Heart left ventricle (tissue), 16 donors: ENCODE measurements at regions not wholly inside any gene's neighbourhood (a gene's known extent, or its start where the extent isn't known, plus 50 kb on each side); places are given as distances from the start of the nearest gene placed in this dataset.

Source experiments
- ATAC-seq, 4 donors: fragments of 200-7000 bp; cut with Tn5 transposase; one replicate each; pipeline ENCODE4 v1.9.1; 2020 to 2022; ENCODE audit warnings: moderate library complexity in 4 of 4, mild to moderate bottlenecking in 3 of 4, moderate number of reproducible peaks in 1 of 4
- DNase-seq, 5 donors: peaks; one replicate each; pipeline ENCODE4 v3.0.0-alpha.2; 2020
- H3K27ac ChIP-seq, 12 donors: fragments of 200-600 bp; sonication (generic) in 4 of 12; one replicate each; pipeline versions ENCODE4 v1.5.0 to v1.8.0; 2016 to 2022; ENCODE audit warnings: mild to moderate bottlenecking in 2 of 12
- H3K27me3 ChIP-seq, 9 donors: fragments of 200-600 bp; sonication (generic) in 2 of 9; one replicate each; pipeline versions ENCODE4 v1.5.1 to v1.8.0; 2016 to 2022; ENCODE audit warnings: mild to moderate bottlenecking in 3 of 9
- H3K36me3 ChIP-seq, 9 donors: fragments of 200-600 bp; sonication (generic) in 2 of 9; one replicate each; pipeline versions ENCODE4 v1.5.0 to v1.8.0; 2018 to 2022; ENCODE audit warnings: mild to moderate bottlenecking in 2 of 9
- H3K4me1 ChIP-seq, 12 donors: fragments of 200-600 bp; sonication (generic) in 4 of 12; one replicate each; pipeline versions ENCODE4 v1.5.0 to v1.8.0; 2016 to 2022; ENCODE audit warnings: mild to moderate bottlenecking in 3 of 12
- H3K4me3 ChIP-seq, 12 donors: fragments of 200-600 bp; sonication (generic) in 4 of 12; one replicate each; pipeline versions ENCODE4 v1.5.0 to v1.8.0; 2017 to 2022; ENCODE audit warnings: mild to moderate bottlenecking in 9 of 12, moderate library complexity in 4 of 12
- H3K9me3 ChIP-seq, 12 donors: fragments of 200-600 bp; sonication (generic) in 4 of 12; one replicate each; pipeline versions ENCODE4 v1.5.0 to v1.8.0; 2016 to 2022; ENCODE audit warnings: mild to moderate bottlenecking in 1 of 12
- CTCF ChIP-seq, 12 donors: fragments of 200-600 bp; sonication (generic) in 4 of 12; IDR thresholded peaks; one replicate each; pipeline versions ENCODE4 v1.5.0 to v1.8.0; 2018 to 2022; ENCODE audit warnings: antibody characterized with exemption in 12 of 12, mild to moderate bottlenecking in 5 of 12
- POLR2A ChIP-seq, 2 donors: fragments of 450-650 bp; IDR thresholded peaks; one replicate each; pipeline ENCODE4 v1.6.1; 2017; ENCODE audit warnings: antibody characterized with exemption in 2 of 2, mild to moderate bottlenecking in 2 of 2, moderate library complexity in 2 of 2
- WGBS, 4 donors: extraction: QIAGEN DNeasy Blood & Tissue Kit in 2 of 4; methylation state at CpG; one replicate each; pipeline versions ENCODE4 v1.1.5 to v1.1.7; 2013 to 2018; 5-methylcytosine and 5-hydroxymethylcytosine counted together
- intact Hi-C, 10 donors: fragments of 100-400 bp; cut with DNase I; formaldehyde crosslinking; loops; one replicate each; pipeline versions ENCODE4 v1.11.1 to v1.14.2; 2022
- donor health status: ischemic (EF 13 %, LVEDD 7.1; RV severe dilation, severe dysfunction).
- donor health status: healthy with polysubstance abuse.
- donor health status: DM: no; HTN: yes; CAD: no.
- donor health status: DM: no; HTN: no; CAD: no.
- donor health status: ischemic (EF 25% LVEDD 6.9; RV normal size, moderate dysfunction).
- donor health status: ischemic (EF 25% LVEDD 5.7; RV mildly dilated, moderate dysfunction).
- donor health status: healthy.
- donor health status: DM: yes; HTN: yes; CAD: no.
- donor health status: ischemic (EF 35%, LVEDD 5.7; RV mildly dilated, moderate dysfunction).
- donor health status: nonischemic (EF 11% LVEDD 7.7; RV severe dilation, severe dysfunction).
- donor health status: DM: yes; HTN: yes; CAD: no.
- donor health status: PGD.
- donor health status: ischemic (EF 29% LVEDD 5.4; RV normal size, mild dysfunction).
- donor health status: nonischemic (EF 23%, LVEDD 6.1; RV moderate dilation, normal function).

- WGBS, 4 donors = 17 to 33% (median 23%) methylated on average over 2 of the region's 2 CpGs
- no peak for DNase-seq
- H3K9me3 ChIP-seq = peaks cover 0 to 13% (median 0%) of the 10 kb centered on the region in 12 donors
- no peaks in the 10 kb centered on the region for H3K4me1 ChIP-seq
- H3K27ac ChIP-seq = no peak overlapping the region
- TF ChIP-seq CTCF (IDR thresholded peaks at IDR 0.05) = no peak
- no peak for TF ChIP-seq POLR2A (IDR thresholded peaks at IDR 0.05)
- H3K36me3 ChIP-seq = no peaks in the 10 kb centered on the region
- no peak for ATAC-seq
- no peaks in the 10 kb centered on the region for H3K27me3 ChIP-seq
- intact Hi-C loops = no loop called here
- no peak overlapping the region for H3K4me3 ChIP-seq
These were observed 636.7 kb upstream of the KIF2B start for GRCh38 chr17:53186001-53186400.

- H3K36me3 ChIP-seq = no peaks in the 10 kb centered on the region
- intact Hi-C loops = no loop called here
- no peak overlapping the region for H3K27ac ChIP-seq
- no peak overlapping the region for H3K4me3 ChIP-seq
- H3K4me1 ChIP-seq = no peaks in the 10 kb centered on the region
- TF ChIP-seq CTCF (IDR thresholded peaks at IDR 0.05) (no peak), POLR2A (IDR thresholded peaks at IDR 0.05) (no peak)
- H3K27me3 ChIP-seq = no peaks in the 10 kb centered on the region
- peaks cover 0 to 6% (median 0%) of the 10 kb centered on the region in 12 donors for H3K9me3 ChIP-seq
- no peak for ATAC-seq
- DNase-seq = no peak
These were observed 646.1 kb upstream of the KIF2B start for GRCh38 chr17:53176629-53177028.

GRCh38 chr17:53168413-53168812 lies 654.3 kb upstream of the KIF2B start:
- Histone ChIP-seq H3K27ac (no peak overlapping the region), H3K4me3 (no peak overlapping the region), H3K9me3 (peaks cover 0 to 2% (median 0%) of the 10 kb centered on the region in 12 donors), H3K27me3 (no peaks in the 10 kb centered on the region), H3K4me1 (no peaks in the 10 kb centered on the region), H3K36me3 (no peaks in the 10 kb centered on the region)
- TF ChIP-seq CTCF (IDR thresholded peaks at IDR 0.05) = no peak
- TF ChIP-seq POLR2A (IDR thresholded peaks at IDR 0.05) = no peak
- ATAC-seq (no peak), DNase-seq (no peak)
- intact Hi-C loops = no loop called here
- WGBS, 4 donors = 74 to 78% (median 76%) methylated on average over 1 of the region's 1 CpG

- 63 to 80% (median 75%) methylated on average over 1 of the region's 1 CpG for WGBS, 4 donors
- ATAC-seq (no peak), DNase-seq (no peak)
- Histone ChIP-seq H3K36me3 (no peaks in the 10 kb centered on the region), H3K4me3 (no peak overlapping the region), H3K27me3 (no peaks in the 10 kb centered on the region), H3K4me1 (no peaks in the 10 kb centered on the region), H3K9me3 (peaks cover 0 to 2% (median 0%) of the 10 kb centered on the region in 12 donors), H3K27ac (no peak overlapping the region)
- TF ChIP-seq CTCF (IDR thresholded peaks at IDR 0.05) (no peak), POLR2A (IDR thresholded peaks at IDR 0.05) (no peak)
- intact Hi-C loops = no loop called here
These were observed 656.0 kb upstream of the KIF2B start for GRCh38 chr17:53166731-53167130.
